ENCODE measurements at regions not wholly inside any gene's neighbourhood (a gene's known extent, or its start where the extent isn't known, plus 50 kb on each side); places are given as distances from the start of the nearest gene placed in this dataset.

DNA sequence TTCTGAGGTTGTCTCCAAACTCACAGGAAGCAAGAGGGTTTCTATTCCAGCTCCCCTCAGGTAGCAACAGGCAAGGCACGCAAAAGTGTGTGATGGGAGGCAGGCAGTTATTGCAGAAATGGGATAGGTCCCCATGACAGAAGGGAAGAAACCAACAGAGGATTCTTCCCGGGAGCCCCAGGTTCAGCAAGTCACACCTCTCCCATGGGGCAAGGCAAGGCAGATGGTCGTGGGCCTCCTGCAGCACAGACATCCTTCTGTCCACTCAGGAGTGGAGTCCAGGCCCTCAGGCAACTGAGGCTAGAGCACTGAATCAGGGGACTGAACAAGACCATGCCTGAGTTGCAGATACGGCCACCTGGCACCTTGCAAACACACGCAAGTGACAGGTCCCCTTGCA, 424.9 kb upstream of the IRX4 start:
- no peak overlapping the region for H3K27ac Mint-ChIP-seq
- no peak overlapping the region for H3K4me3 Mint-ChIP-seq
- H3K4me1 Mint-ChIP-seq: no peaks in the 10 kb centered on the region
- CTCF ChIA-PET: no interaction called here
- no peaks in the 10 kb centered on the region for H3K27me3 Mint-ChIP-seq
- no peak for DNase-seq
- POLR2A ChIA-PET: no interaction called here
- H3K9me3 Mint-ChIP-seq: no peaks in the 10 kb centered on the region
- H3K36me3 Mint-ChIP-seq (ENCODE audit: low read depth): no peaks in the 10 kb centered on the region

GRCh38 chr5:2306711-2307110, 424.0 kb upstream of the IRX4 start:
- Mint-ChIP-seq H3K36me3 (ENCODE audit: low read depth) (no peaks in the 10 kb centered on the region), H3K4me1 (no peaks in the 10 kb centered on the region), H3K4me3 (no peak overlapping the region), H3K27me3 (no peaks in the 10 kb centered on the region), H3K27ac (no peak overlapping the region), H3K9me3 (no peaks in the 10 kb centered on the region)
- ChIA-PET CTCF (no interaction called here), POLR2A (no interaction called here)
- no peak for DNase-seq

DNA sequence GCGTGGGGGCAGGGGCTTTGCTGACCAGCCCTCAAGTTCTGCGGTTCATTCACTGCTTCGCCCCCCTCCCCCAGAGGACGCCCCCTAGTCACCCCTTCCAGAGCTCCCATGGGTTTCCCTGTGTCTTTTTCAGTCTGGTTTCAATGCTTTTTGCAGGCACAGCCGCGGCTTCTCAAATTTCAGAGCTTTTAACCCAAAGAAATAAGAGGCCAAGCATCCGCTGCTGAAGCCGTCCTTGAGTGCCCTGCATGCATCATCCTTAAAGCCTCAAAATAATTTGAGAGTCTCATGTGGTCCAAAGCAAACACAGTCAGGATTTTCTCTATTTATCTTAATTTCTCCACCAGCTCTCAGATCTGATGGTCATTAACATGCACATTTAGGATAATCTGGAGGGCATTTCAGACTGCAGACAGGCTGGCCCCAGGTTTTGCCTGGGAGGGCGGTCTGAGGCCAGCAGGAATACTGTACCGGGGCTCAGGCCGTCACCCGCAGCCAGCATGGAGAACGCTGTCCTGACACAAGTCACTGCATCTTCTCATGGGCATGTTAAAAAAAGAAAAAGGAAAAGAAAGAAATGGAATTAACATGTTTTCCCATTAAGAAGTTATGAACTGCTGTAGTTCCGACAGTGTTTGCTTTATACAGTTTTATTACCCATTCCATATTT, 420.8 kb upstream of the IRX4 start:
- no peak overlapping the region for H3K4me3 Mint-ChIP-seq
- DNase-seq: no peak
- no peaks in the 10 kb centered on the region for H3K27me3 Mint-ChIP-seq
- CTCF ChIA-PET: no interaction called here
- H3K9me3 Mint-ChIP-seq: no peaks in the 10 kb centered on the region
- POLR2A ChIA-PET: no interaction called here
- H3K4me1 Mint-ChIP-seq: no peaks in the 10 kb centered on the region
- H3K36me3 Mint-ChIP-seq (ENCODE audit: low read depth): no peaks in the 10 kb centered on the region
- H3K27ac Mint-ChIP-seq: no peak overlapping the region

DNA sequence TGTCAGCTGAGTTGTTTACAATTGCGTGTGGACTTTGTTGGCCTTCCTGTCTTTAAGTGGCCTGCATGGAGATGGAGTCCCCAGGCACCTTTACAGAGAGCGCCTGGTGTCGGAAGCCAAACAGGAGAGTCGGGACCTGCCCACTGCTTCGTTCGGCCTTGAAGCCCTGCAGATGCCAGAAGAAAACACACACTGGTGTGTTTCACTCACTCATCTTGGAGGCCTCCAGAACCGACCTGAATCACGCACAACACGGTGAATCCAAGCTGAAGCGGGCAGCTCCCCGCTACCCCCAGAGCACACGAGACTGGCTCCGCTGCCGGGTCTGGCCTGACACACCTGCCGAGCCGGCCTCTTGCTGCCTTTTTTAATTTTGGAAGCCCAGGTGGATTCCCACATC, 419.4 kb upstream of the IRX4 start:
- DNase-seq: no peak
- POLR2A ChIA-PET: no interaction called here
- Mint-ChIP-seq H3K9me3 (no peaks in the 10 kb centered on the region), H3K27me3 (no peaks in the 10 kb centered on the region), H3K27ac (no peak overlapping the region), H3K4me1 (no peaks in the 10 kb centered on the region), H3K4me3 (no peak overlapping the region), H3K36me3 (ENCODE audit: low read depth) (no peaks in the 10 kb centered on the region)
- CTCF ChIA-PET: no interaction called here

- ChIA-PET CTCF (no interaction called here), POLR2A (no interaction called here)
- no peaks in the 10 kb centered on the region for H3K4me1 Mint-ChIP-seq
- no peaks in the 10 kb centered on the region for H3K27me3 Mint-ChIP-seq
- H3K36me3 Mint-ChIP-seq (ENCODE audit: low read depth): no peaks in the 10 kb centered on the region
- no peak for DNase-seq
- no peaks in the 10 kb centered on the region for H3K9me3 Mint-ChIP-seq
- H3K27ac Mint-ChIP-seq: no peak overlapping the region
- H3K4me3 Mint-ChIP-seq: no peak overlapping the region
These were observed 418.3 kb upstream of the IRX4 start for GRCh38 chr5:2300861-2301574.

- Mint-ChIP-seq H3K4me1 (no peaks in the 10 kb centered on the region), H3K36me3 (ENCODE audit: low read depth) (no peaks in the 10 kb centered on the region), H3K27me3 (no peaks in the 10 kb centered on the region), H3K27ac (no peak overlapping the region), H3K9me3 (no peaks in the 10 kb centered on the region), H3K4me3 (no peak overlapping the region)
- no peak for DNase-seq
- ChIA-PET POLR2A (no interaction called here), CTCF (no interaction called here)
These were observed 417.7 kb upstream of the IRX4 start for GRCh38 chr5:2300421-2300820.

DNA sequence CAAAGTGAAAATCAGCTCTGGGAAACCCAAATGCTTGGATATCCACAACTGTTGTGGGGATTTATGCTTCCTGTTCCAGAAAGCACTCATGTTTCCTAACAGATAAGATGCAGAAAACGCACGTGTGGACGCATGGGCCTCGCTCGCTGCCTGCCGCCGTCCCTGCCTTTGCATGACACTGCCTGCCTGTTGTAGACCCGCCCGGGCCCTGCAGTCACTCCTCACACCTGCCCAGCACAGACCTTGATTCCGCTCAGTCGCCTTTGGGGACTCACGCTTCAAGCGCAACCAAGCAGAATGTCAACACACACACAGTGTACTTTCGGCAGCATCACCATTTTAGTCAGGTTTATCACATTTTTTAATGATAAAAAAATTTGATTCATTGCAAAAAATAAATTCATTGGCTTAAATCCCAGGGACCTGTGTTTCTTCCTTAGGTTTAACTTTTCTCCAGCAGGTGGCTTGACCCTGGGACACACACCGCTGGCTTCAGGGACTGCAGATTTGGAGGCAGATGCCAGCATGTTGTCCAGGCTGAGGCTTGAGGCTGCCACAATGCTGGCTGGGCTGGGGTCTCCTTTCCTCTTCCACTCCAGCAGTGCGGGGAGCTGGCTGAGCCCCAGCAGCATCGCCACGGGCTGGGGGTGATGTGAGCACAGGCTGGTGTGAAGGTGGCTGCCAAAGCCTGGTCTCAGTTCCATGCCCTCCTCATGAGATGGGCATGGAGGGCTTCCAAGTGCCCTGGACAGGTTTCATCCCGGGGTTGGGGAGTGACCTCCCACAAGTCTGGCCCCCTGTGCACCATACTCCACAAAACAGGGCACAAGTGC, 416.9 kb upstream of the IRX4 start:
- Mint-ChIP-seq H3K27ac (no peak overlapping the region), H3K9me3 (no peaks in the 10 kb centered on the region), H3K4me1 (no peaks in the 10 kb centered on the region), H3K36me3 (ENCODE audit: low read depth) (no peaks in the 10 kb centered on the region), H3K27me3 (no peaks in the 10 kb centered on the region), H3K4me3 (no peak overlapping the region)
- ChIA-PET POLR2A (no interaction called here), CTCF (no interaction called here)
- DNase-seq: no peak

DNA sequence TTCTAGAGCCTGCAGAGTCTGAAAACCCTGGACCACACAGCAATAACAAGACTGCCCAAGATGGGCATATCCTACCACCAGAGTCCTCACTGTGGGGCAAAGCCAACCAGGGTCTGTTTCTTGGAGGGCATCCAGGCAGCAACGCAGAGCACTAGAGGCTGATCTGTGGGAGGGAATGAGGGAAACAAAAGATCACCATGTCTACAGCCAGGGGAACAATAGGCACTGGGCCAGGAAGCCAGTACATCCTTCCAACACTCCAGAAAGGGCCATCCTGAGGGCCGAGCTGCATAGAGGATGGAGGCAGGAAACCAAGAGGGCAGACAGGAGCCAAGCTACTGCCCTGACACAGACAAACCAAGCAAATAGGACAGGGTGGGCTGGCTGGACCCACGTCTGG, 416.1 kb upstream of the IRX4 start:
- H3K4me1 Mint-ChIP-seq: no peaks in the 10 kb centered on the region
- ChIA-PET POLR2A (no interaction called here), CTCF (no interaction called here)
- DNase-seq: no peak
- H3K9me3 Mint-ChIP-seq: no peaks in the 10 kb centered on the region
- H3K27me3 Mint-ChIP-seq: no peaks in the 10 kb centered on the region
- H3K4me3 Mint-ChIP-seq: no peak overlapping the region
- H3K27ac Mint-ChIP-seq: no peak overlapping the region
- H3K36me3 Mint-ChIP-seq (ENCODE audit: low read depth): no peaks in the 10 kb centered on the region

- CTCF ChIA-PET: no interaction called here
- no peaks in the 10 kb centered on the region for H3K4me1 Mint-ChIP-seq
- H3K27ac Mint-ChIP-seq: no peak overlapping the region
- no peaks in the 10 kb centered on the region for H3K27me3 Mint-ChIP-seq
- H3K4me3 Mint-ChIP-seq: no peak overlapping the region
- no peaks in the 10 kb centered on the region for H3K9me3 Mint-ChIP-seq
- POLR2A ChIA-PET: no interaction called here
- no peak for DNase-seq
- H3K36me3 Mint-ChIP-seq (ENCODE audit: low read depth): no peaks in the 10 kb centered on the region
These were observed 415.3 kb upstream of the IRX4 start for GRCh38 chr5:2297991-2298390.

DNA sequence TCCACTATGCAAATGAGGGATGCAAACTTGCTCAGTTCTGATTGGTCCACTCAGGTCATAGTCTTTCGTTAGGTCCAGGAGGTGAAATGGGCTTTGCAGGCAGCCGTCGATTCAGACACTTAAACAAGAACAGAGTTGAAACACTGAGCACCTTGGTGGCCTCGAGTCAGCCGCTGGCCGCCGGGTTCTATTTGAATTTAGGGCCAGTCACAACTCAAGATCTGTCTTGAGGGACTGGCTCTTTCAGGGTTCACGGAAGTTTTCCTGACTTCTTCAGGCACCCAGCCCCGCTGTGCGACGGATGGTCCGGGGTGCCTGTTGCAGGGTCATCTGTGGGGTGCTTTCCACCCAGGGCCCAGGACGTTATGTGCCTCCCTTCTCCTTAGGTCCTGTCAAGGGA, 412.8 kb upstream of the IRX4 start:
- POLR2A ChIA-PET: no interaction called here
- CTCF ChIA-PET: no interaction called here
- Mint-ChIP-seq H3K27ac (no peak overlapping the region), H3K4me1 (no peaks in the 10 kb centered on the region), H3K4me3 (no peak overlapping the region), H3K27me3 (no peaks in the 10 kb centered on the region), H3K36me3 (ENCODE audit: low read depth) (no peaks in the 10 kb centered on the region), H3K9me3 (no peaks in the 10 kb centered on the region)
- no peak for DNase-seq

DNA sequence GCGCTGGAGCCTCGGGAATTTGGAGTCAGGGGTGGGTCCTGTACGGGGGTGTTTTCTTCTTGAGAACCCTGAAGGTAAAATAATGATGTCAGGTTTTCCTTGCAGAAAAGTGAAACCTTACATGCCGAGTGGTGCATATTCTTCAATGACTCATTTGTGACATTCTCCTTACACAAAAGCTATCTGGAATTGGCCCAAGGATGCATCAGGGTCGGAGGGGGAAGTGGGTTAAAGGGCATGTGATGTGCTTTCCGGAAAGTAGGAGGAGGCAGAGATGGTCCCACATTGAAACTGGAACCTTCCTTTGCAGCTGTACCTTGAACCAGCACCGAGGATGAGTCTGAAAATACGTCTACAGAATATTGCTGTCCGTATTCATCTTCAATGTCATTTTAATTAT, 411.2 kb upstream of the IRX4 start:
- Mint-ChIP-seq H3K36me3 (ENCODE audit: low read depth) (no peaks in the 10 kb centered on the region), H3K4me1 (no peaks in the 10 kb centered on the region), H3K27me3 (no peaks in the 10 kb centered on the region), H3K9me3 (no peaks in the 10 kb centered on the region), H3K4me3 (no peak overlapping the region), H3K27ac (no peak overlapping the region)
- ChIA-PET POLR2A (no interaction called here), CTCF (no interaction called here)
- DNase-seq: no peak

DNA sequence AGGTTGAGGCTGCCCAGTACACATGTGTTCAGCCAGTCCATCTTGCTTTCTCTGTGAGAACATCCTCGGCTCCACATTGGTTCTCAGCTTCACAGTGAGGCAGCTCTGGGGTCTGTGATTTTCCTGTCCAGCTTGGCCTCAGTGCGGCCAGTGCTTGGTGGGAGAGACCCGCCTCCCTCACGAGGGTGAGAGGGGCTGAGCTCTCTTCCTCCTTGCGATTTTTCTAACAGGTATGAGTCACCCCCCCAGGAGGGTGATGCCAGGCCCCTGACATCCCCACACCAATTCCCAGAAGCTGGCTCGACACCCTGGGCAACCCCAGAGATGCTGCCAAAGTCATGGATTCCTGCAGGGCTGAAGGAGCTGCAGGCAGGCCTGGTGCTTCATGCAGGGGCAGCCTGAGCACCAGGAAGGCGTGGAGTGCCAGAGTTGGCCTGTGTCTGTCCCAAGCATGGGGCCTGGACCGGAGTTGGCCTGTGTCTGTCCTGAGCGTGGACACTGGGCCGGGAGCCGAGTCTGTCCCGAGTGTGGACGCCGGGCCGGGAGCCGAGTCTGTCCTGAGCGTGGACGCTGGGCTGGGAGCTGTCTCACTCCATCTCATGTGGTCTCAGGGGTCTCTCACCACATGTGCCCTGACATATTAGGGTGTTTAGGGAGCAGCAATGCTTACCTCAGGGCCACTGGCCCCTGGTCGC, 408.6 kb upstream of the IRX4 start:
- H3K27me3 Mint-ChIP-seq: no peaks in the 10 kb centered on the region
- DNase-seq: no peak
- no peaks in the 10 kb centered on the region for H3K36me3 Mint-ChIP-seq (ENCODE audit: low read depth)
- no peak overlapping the region for H3K4me3 Mint-ChIP-seq
- ChIA-PET POLR2A (no interaction called here), CTCF (no interaction called here)
- H3K27ac Mint-ChIP-seq: no peak overlapping the region
- H3K4me1 Mint-ChIP-seq: no peaks in the 10 kb centered on the region
- H3K9me3 Mint-ChIP-seq: no peaks in the 10 kb centered on the region

DNA sequence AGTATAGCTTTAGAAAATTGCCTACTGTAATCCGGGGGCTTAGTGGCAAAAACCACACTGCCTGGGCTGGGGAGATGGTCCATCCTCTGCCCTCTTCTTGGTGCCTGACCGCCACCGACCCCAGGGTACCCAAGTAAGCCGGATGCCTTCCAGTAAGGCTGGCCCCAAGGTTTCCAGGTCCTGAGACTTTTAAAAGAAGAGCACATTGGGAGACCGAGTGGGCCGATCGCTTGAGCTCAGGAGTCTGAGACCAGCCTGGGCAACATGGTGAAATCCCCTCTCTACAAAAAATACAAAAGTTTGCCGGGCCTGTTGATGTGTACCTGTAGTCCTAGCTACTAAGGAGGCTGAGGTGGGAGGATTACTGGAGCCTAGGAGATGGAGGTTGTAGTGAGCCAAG, 406.7 kb upstream of the IRX4 start:
- no peaks in the 10 kb centered on the region for H3K27me3 Mint-ChIP-seq
- H3K36me3 Mint-ChIP-seq (ENCODE audit: low read depth): no peaks in the 10 kb centered on the region
- H3K9me3 Mint-ChIP-seq: no peaks in the 10 kb centered on the region
- POLR2A ChIA-PET: no interaction called here
- H3K27ac Mint-ChIP-seq: no peak overlapping the region
- CTCF ChIA-PET: no interaction called here
- DNase-seq: no peak
- H3K4me1 Mint-ChIP-seq: no peaks in the 10 kb centered on the region
- H3K4me3 Mint-ChIP-seq: no peak overlapping the region
